HepG2 (cell line): ENCODE measurements at regions not wholly inside any gene's neighbourhood (a gene's known extent, or its start where the extent isn't known, plus 50 kb on each side); places are given as distances from the start of the nearest gene placed in this dataset.

ENCODE experiments used
- ATAC-seq: fragments of 200-7000 bp; cut with Tn5 transposase; 3 replicates; pipeline ENCODE4 v1.9.1; 2020; ENCODE audit warnings: mild to moderate bottlenecking, moderate library complexity
- BruUV-seq: library from RNA; stranded (reverse); fragments of 400-500 nt; replicated peaks from 2 replicates; lab custom pipeline; 2021; lab: Mats Ljungman, UMichigan
- CTCF ChIA-PET: fragments of 300-600 bp; formaldehyde crosslinking; extraction: SDS; loops from one replicate; lab custom pipeline; 2021; ENCODE audit warnings: low total read pairs, inconsistent platforms, low intra/inter-chr PET ratio; lab: Yijun Ruan, JAX
- POLR2A ChIA-PET: fragments of 350-600 bp; sonication (Branson Sonifier 250); formaldehyde crosslinking; loops from one replicate; lab custom pipeline; 2020; ENCODE audit warnings: antibody characterized with exemption, inconsistent platforms; lab: Yijun Ruan, JAX
- DNase-seq: peaks from one replicate; pipeline ENCODE4 v3.0.0-alpha.2; 2015; ENCODE audit warnings: low spot score
- FAIRE-seq: peaks from 3 replicates; lab custom pipeline; 2011; peaks lifted over from hg19 to GRCh38; lab: Jason Lieb, UNC
- H2AFZ ChIP-seq: one replicate; pipeline ENCODE4 v1.6.1; 2011; ENCODE audit warnings: low read length, inconsistent platforms
- H3K27ac ChIP-seq: fragments of 300-600 bp; 3 replicates; pipeline ENCODE4 v1.8.0; 2011; ENCODE audit warnings: mixed run types, mild to moderate bottlenecking, mixed read lengths, low read length, inconsistent platforms; ENCODE audit not compliant: insufficient read depth; ENCODE audit errors: extremely low read length
- H3K27me3 ChIP-seq, 2 experiments: fragments of 200-600 bp in 1 of 2; 2 replicates in 1 of 2; 3 replicates in 1 of 2; pipeline versions ENCODE4 v1.6.0 to v1.8.0; 2011; ENCODE audit warnings: low read length in 2 of 2, mild to moderate bottlenecking in 2 of 2, moderate library complexity in 2 of 2, inconsistent platforms in 1 of 2; ENCODE audit not compliant: insufficient read depth in 2 of 2, control insufficient read depth in 1 of 2
- H3K36me3 ChIP-seq, 2 experiments: fragments of 200-600 bp in 1 of 2; replicated peaks in 1 of 2; 2 replicates in 1 of 2; 3 replicates in 1 of 2; pipeline versions ENCODE4 v1.5.1 to v1.8.0; 2011; ENCODE audit warnings: low read length in 2 of 2, inconsistent platforms in 1 of 2; ENCODE audit not compliant: insufficient read depth in 2 of 2, control insufficient read depth in 1 of 2
- H3K4me1 ChIP-seq: 2 replicates; pipeline ENCODE4 v1.5.1; 2012; ENCODE audit warnings: low read length, inconsistent platforms; ENCODE audit not compliant: insufficient read depth
- H3K4me2 ChIP-seq: 2 replicates; pipeline ENCODE4 v1.6.0; 2011; ENCODE audit warnings: low read depth, low read length, inconsistent platforms
- H3K4me3 ChIP-seq, 3 experiments: fragments of 200-600 bp in 1 of 3; sonication (generic), shearing (Covaris generic) in 1 of 3; replicated peaks in 1 of 3; 2 replicates each; pipeline ENCODE4 v1.5.1; 2011 to 2016; ENCODE audit warnings: low read length in 3 of 3, inconsistent platforms in 2 of 3, low read depth in 2 of 3, mild to moderate bottlenecking in 2 of 3, control low read depth in 1 of 3, mixed read lengths in 1 of 3; ENCODE audit not compliant: insufficient read depth in 1 of 3
- H3K79me2 ChIP-seq: one replicate; pipeline ENCODE4 v1.6.1; 2011; ENCODE audit warnings: low read length, inconsistent platforms; ENCODE audit not compliant: insufficient read depth
- H3K9ac ChIP-seq: 2 replicates; pipeline ENCODE4 v1.6.0; 2011; ENCODE audit warnings: mild to moderate bottlenecking, low read depth, low read length, inconsistent platforms; ENCODE audit not compliant: insufficient read depth
- H3K9me3 ChIP-seq: 2 replicates; pipeline ENCODE4 v1.5.1; 2012; ENCODE audit warnings: mild to moderate bottlenecking, low read length
- H4K20me1 ChIP-seq: 2 replicates; pipeline ENCODE4 v1.6.0; 2011; ENCODE audit warnings: inconsistent platforms, mild to moderate bottlenecking, low read length, moderate library complexity; ENCODE audit not compliant: insufficient read depth
- ARID2 ChIP-seq: sonication (generic); formaldehyde crosslinking; IDR thresholded peaks from 2 replicates; pipeline ENCODE4 v1.8.1; 2022; ENCODE audit warnings: mild to moderate bottlenecking, missing genetic modification reagents, borderline replicate concordance
- ATM ChIP-seq: fragments of 450-650 bp; IDR thresholded peaks from 2 replicates; pipeline ENCODE4 v1.7.1; 2017; ENCODE audit warnings: mild to moderate bottlenecking, borderline replicate concordance
- CEBPG ChIP-seq: IDR thresholded peaks from 2 replicates; pipeline ENCODE4 v1.6.1; 2016
- KLF9 ChIP-seq: IDR thresholded peaks from 2 replicates; pipeline ENCODE4 v1.6.1; 2016; ENCODE audit warnings: low read depth
- LCORL ChIP-seq, 2 experiments: fragments of 450-650 bp in 1 of 2; sonication (generic) in 1 of 2; formaldehyde crosslinking in 1 of 2; IDR thresholded peaks; 2 replicates each; pipeline versions ENCODE4 v1.5.0 to v1.6.1; 2017 to 2020; ENCODE audit warnings: antibody characterized with exemption in 1 of 2, missing genetic modification reagents in 1 of 2
- NFAT5 ChIP-seq: sonication (generic); formaldehyde crosslinking; IDR thresholded peaks from 2 replicates; pipeline ENCODE4 v1.4.0; 2020; ENCODE audit warnings: missing genetic modification reagents
- PHB2 ChIP-seq: fragments of 450-650 bp; IDR thresholded peaks from 2 replicates; pipeline ENCODE4 v1.6.1; 2018; ENCODE audit not compliant: partially characterized antibody
- POLR2G ChIP-seq: fragments of 200-400 bp; formaldehyde crosslinking; IDR thresholded peaks from 2 replicates; pipeline ENCODE4 v1.6.1; 2018; ENCODE audit warnings: mild to moderate bottlenecking, low read depth, low read length, moderate library complexity
- REST ChIP-seq, 2 experiments: IDR thresholded peaks; 2 replicates each; pipeline ENCODE4 v1.6.1; 2011 to 2012; ENCODE audit warnings: low read length in 2 of 2, borderline replicate concordance in 1 of 2, low read depth in 1 of 2, mild to moderate bottlenecking in 1 of 2, moderate library complexity in 1 of 2
- ZKSCAN1 ChIP-seq: fragments of 150-350 bp; IDR thresholded peaks from 2 replicates; pipeline ENCODE4 v1.6.1; 2014; ENCODE audit warnings: low read length
- ZKSCAN8 ChIP-seq: IDR thresholded peaks from 2 replicates; pipeline ENCODE4 v1.6.1; 2016; ENCODE audit warnings: borderline replicate concordance, missing genetic modification reagents, missing compliant biosample characterization
- ZNF207 ChIP-seq: fragments of 450-650 bp; IDR thresholded peaks from 2 replicates; pipeline ENCODE4 v1.6.1; 2016; ENCODE audit warnings: antibody characterized with exemption, borderline replicate concordance
- ZNF550 ChIP-seq: sonication (generic); formaldehyde crosslinking; IDR thresholded peaks from 2 replicates; pipeline ENCODE4 v1.4.0; 2020; ENCODE audit warnings: mild to moderate bottlenecking, missing genetic modification reagents, borderline replicate concordance
- ZNF605 ChIP-seq: sonication (generic); formaldehyde crosslinking; IDR thresholded peaks from 2 replicates; pipeline ENCODE4 v1.8.0; 2022; ENCODE audit warnings: mild to moderate bottlenecking, missing genetic modification reagents
- ZNF616 ChIP-seq: sonication (generic); formaldehyde crosslinking; IDR thresholded peaks from 2 replicates; pipeline ENCODE4 v1.5.0; 2020; ENCODE audit warnings: low read depth, mild to moderate bottlenecking, missing genetic modification reagents
- WGBS: methylation state at CpG from one replicate; pipeline ENCODE4 v1.1.6; 2017; ENCODE audit warnings: low lambda C conversion rate; 5-methylcytosine and 5-hydroxymethylcytosine counted together
- in situ Hi-C: cut with HindIII; loops from 2 replicates; pipeline ENCODE4 v1.10.0; 2017; ENCODE audit warnings: low pct_unique_long_range_greater_than_20kb; ENCODE audit not compliant: extremely low pct_ligation_motif_present
- intact Hi-C: fragments of 100-400 bp; cut with micrococcal nuclease; formaldehyde crosslinking; loops from one replicate; pipeline ENCODE4 v1.10.0; 2022; ENCODE audit not compliant: unreplicated experiment
- TF ChIP-seq, protein P1 (sequence below): sonication (generic); formaldehyde crosslinking; IDR thresholded peaks from 2 replicates; pipeline ENCODE4 v1.4.0; 2020; ENCODE audit warnings: missing genetic modification reagents, low read depth, mild to moderate bottlenecking, borderline replicate concordance

- Histone ChIP-seq H3K36me3 (no peaks in the 10 kb centered on the region), H3K9ac (no peak overlapping the region), H3K79me2 (no peaks in the 10 kb centered on the region), H3K27ac (no peak overlapping the region), H3K27me3 (peaks cover 0 to 6% of the 10 kb centered on the region in 2 experiments; a peak in 2 of 5 replicates), H4K20me1 (no peaks in the 10 kb centered on the region), H2AFZ (no peak overlapping the region), H3K4me3 (no peak overlapping the region), H3K9me3 (no peaks in the 10 kb centered on the region), H3K4me1 (no peaks in the 10 kb centered on the region), H3K4me2 (no peak overlapping the region)
- 14% methylated on average over 3 of the region's 3 CpGs for WGBS
- TF ChIP-seq POLR2G (no peak), ZNF207 (no peak), REST (IDR thresholded peaks at IDR 0.05; ENCODE audit: borderline replicate concordance in 1 of 2, low read depth in 1 of 2, low read length in 2 of 2) (no peak), ZKSCAN1 (no peak), NFAT5 (CRISPR knock-in tag) (no peak), LCORL (IDR thresholded peaks at IDR 0.05) (no peak), LCORL (CRISPR knock-in tag; IDR thresholded peaks at IDR 0.05) (no peak), ZNF550 (CRISPR knock-in tag) (no peak), ZNF616 (no peak), ZNF605 (CRISPR knock-in tag) (no peak), CEBPG (CRISPR knock-in tag) (no peak), ATM (no peak), ARID2 (CRISPR knock-in tag) (no peak), PHB2 (no peak), KLF9 (CRISPR knock-in tag) (no peak), ZKSCAN8 (no peak)
- TF ChIP-seq, protein P1, sequence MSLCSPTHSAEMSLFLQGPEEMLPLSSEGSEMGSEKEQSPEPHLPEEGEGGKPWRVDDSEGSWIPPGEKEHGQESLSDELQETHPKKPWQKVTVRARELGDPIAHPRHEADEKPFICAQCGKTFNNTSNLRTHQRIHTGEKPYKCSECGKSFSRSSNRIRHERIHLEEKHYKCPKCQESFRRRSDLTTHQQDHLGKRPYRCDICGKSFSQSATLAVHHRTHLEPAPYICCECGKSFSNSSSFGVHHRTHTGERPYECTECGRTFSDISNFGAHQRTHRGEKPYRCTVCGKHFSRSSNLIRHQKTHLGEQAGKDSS (CRISPR knock-in tag), result no peak
- intact Hi-C loops, result no loop called here
- ChIA-PET CTCF (no interaction called here), POLR2A (no interaction called here)
- FAIRE-seq (no peak), DNase-seq (no peak), ATAC-seq (no peak)
- no TSS peak for BruUV-seq
- in situ Hi-C loops, result no loop called here
Observed at GRCh38 chr3:72324253-72324811, 523.9 kb downstream of the SHQ1 start.
